ENCODE measurements at regions not wholly inside any gene's neighbourhood (a gene's known extent, or its start where the extent isn't known, plus 50 kb on each side); places are given as distances from the start of the nearest gene placed in this dataset.

GRCh38 chr12:72925716-72926115 is 653.5 kb downstream of the TRHDE start:
- Histone ChIP-seq H3K27ac (ENCODE audit: low read depth) (no peak overlapping the region), H3K9me2 (ENCODE audit: insufficient read depth) (peaks cover 3% of the 10 kb centered on the region; the same call in 1 of the 2 replicates), H2AFZ (no peak overlapping the region), H3K4me2 (no peak overlapping the region), H3K27me3 (ENCODE audit: insufficient read depth) (no peaks in the 10 kb centered on the region), H3K4me1 (ENCODE audit: insufficient read depth) (no peaks in the 10 kb centered on the region), H3K36me3 (ENCODE audit: insufficient read depth) (no peaks in the 10 kb centered on the region), H3K79me2 (replicated peaks; ENCODE audit: insufficient read depth) (no peaks in the 10 kb centered on the region), H3F3A (replicated peaks; ENCODE audit: low read depth) (no peaks in the 10 kb centered on the region), H3K4me3 (no peak overlapping the region), H4K20me1 (replicated peaks; ENCODE audit: insufficient read depth) (no peaks in the 10 kb centered on the region)
- Mint-ChIP-seq H3K36me3 (ENCODE audit: low read depth) (no peaks in the 10 kb centered on the region), H3K9me3 (no peaks in the 10 kb centered on the region), H3K27ac (no peak overlapping the region), H3K4me1 (no peaks in the 10 kb centered on the region), H3K4me3 (no peak overlapping the region), H3K27me3 (ENCODE audit: insufficient read depth, low read depth, poor library complexity) (no peaks in the 10 kb centered on the region)
- DNase-seq (ENCODE audit: low spot score): no peak
- TF ChIP-seq POLR2AphosphoS5 (IDR thresholded peaks at IDR 0.05; ENCODE audit: low read depth): no peak
- no peak for TF ChIP-seq EZH2phosphoT487 (IDR thresholded peaks at IDR 0.05; ENCODE audit: unreplicated experiment)
- TF ChIP-seq JUNB (IDR thresholded peaks at IDR 0.05; ENCODE audit: unreplicated experiment): no peak
- no peak for TF ChIP-seq NANOG (IDR thresholded peaks at IDR 0.05; ENCODE audit: borderline replicate concordance)
- no peak for TF ChIP-seq STAT1 (IDR thresholded peaks at IDR 0.05; ENCODE audit: unreplicated experiment)
- no peak for TF ChIP-seq ZNF331 (CRISPR knock-in tag; IDR thresholded peaks at IDR 0.05; ENCODE audit: low read depth)
- TF ChIP-seq REST (IDR thresholded peaks at IDR 0.05; ENCODE audit: unreplicated experiment): no peak
- no peak for TF ChIP-seq ZNF462 (CRISPR knock-in tag; IDR thresholded peaks at IDR 0.05)
- TF ChIP-seq EZH2 (IDR thresholded peaks at IDR 0.05; ENCODE audit: low read depth, unreplicated experiment): no peak
- TF ChIP-seq ETS1 (IDR thresholded peaks at IDR 0.05): no peak
- TF ChIP-seq CTCF (conservative IDR thresholded peaks at IDR 0.05; ENCODE audit: low read depth in 2 of 2): no peak
- no peak for TF ChIP-seq CREB1 (CRISPR knock-in tag; IDR thresholded peaks at IDR 0.05; ENCODE audit: low read depth)
- no peak for TF ChIP-seq ZNF114 (CRISPR knock-in tag; IDR thresholded peaks at IDR 0.05)
- ATAC-seq: no peak

All from GM23338 (cell line).